Neural progenitor cell (in vitro differentiated cells): ENCODE measurements at regions not wholly inside any gene's neighbourhood (a gene's known extent, or its start where the extent isn't known, plus 50 kb on each side); places are given as distances from the start of the nearest gene placed in this dataset.

Source experiments
- CTCF ChIP-seq: fragments of 200-600 bp; sonication (generic); IDR thresholded peaks from 2 replicates; pipeline ENCODE4 v1.5.1; 2017; ENCODE audit warnings: antibody characterized with exemption, mild to moderate bottlenecking
- EZH2 ChIP-seq: fragments of 200-600 bp; sonication (generic); IDR thresholded peaks from 2 replicates; pipeline ENCODE4 v1.6.1; 2017; ENCODE audit warnings: antibody characterized with exemption, mild to moderate bottlenecking, moderate library complexity

- TF ChIP-seq CTCF, result no peak
- TF ChIP-seq EZH2, result no peak
Observed at GRCh38 chr13:34720618-34721017, 221.5 kb upstream of the NBEA start.
